NOMO-1 (cell line): ENCODE measurements at regions not wholly inside any gene's neighbourhood (a gene's known extent, or its start where the extent isn't known, plus 50 kb on each side); places are given as distances from the start of the nearest gene placed in this dataset.
A peak's percentile ranks its signal among the peaks of the same experiment; 100 is the strongest.
"Not testable (repeated sequence)": the region's sequence is repeated elsewhere in the genome, so short reads cannot be mapped to it uniquely, and the experiment has no call there.

Experiments used
- DNase-seq, 2 experiments: peaks; one replicate each; lab custom pipeline; 2025; ENCODE audit not compliant: unreplicated experiment in 2 of 2; lab: John Stamatoyannopoulos, UW

GRCh38 chr14:30214014-30214413 is 286.4 kb upstream of the PRKD1 start:
- no peak for DNase-seq

GRCh38 chr14:30214461-30215090 is 286.9 kb upstream of the PRKD1 start:
- peak in 1 of 2 experiments; percentile 32 for DNase-seq

- DNase-seq: no peak
These were observed 291.3 kb upstream of the PRKD1 start for GRCh38 chr14:30218907-30219306.

DNA sequence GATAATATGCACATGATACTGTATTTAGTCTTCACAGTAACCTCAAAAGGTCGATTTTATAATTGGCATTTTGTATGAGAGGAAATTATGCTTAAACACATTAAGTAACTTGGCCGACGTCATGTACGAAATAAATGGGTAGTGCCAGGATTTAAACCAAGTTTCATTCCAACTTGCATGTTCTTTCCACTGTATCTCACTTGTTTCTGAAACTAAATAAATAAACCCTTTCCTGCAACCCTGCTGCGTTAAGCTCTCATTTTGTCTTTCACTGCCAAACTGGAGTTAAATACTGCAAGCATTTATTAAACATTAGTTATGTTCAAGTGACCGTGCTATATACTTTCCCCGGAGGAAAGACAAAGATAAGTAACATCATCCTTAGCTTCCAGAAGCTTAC is 293.9 kb upstream of the PRKD1 start:
- DNase-seq: no peak

DNA sequence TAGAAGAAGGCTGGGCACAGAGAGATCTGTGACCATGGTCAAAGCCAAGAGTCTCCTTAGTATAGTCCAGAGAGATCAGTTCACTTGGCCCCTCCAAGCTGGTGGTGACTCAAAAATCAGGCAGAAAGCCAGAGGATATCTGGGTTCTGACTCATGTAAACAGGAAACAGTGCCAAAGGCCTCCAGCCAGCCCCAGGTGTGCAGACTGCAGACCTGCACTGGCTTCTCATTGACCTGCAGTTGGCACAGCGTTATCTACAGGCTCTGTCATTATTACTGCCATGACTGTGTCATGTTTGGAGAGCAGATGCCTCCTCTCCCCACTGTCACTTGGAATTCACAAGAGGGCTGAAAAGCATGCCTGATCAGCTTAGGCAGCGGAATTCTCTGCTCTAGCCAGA is 295.7 kb upstream of the PRKD1 start:
- DNase-seq: no peak

DNA sequence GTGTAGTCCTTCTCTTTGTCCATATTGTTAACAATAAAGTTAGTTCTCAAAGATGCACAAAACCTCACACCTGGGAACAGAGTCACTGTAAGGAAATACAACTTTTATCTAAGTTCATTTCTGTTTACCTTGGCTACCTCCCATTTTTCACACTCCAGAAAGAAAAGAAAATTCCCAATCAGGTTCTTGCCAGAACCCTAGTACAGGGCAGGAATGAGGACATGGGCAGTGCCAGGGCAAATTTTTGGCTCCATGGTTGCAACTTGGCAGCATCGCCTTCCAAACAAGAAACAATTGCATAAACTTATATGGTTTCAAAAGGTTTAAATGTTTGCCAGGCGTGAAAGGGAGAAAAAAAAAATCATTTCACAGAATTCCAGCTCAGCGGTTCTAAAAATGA is 296.3 kb upstream of the PRKD1 start:
- no peak for DNase-seq

DNA sequence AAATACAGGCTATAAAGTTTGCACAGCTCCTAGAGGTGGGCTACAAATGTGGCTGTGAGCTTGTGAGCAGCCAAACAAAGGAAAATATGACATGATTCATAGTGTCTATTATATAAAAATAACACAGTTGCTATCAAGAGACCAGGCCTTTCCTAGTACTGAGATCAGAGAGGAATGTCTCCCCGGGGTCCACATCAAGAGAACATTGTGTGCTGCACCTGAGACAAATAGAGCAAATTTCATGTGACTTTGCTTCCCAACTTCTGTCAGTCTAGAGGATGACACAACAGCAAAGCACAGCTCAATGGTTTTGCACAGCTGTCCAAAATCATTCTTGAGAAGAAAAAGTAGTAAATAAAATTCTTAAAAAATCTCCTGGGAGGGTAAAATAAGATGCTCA is 297.5 kb upstream of the PRKD1 start:
- no peak for DNase-seq

- DNase-seq: no peak
These were observed 299.8 kb upstream of the PRKD1 start for GRCh38 chr14:30227436-30227835.

DNA sequence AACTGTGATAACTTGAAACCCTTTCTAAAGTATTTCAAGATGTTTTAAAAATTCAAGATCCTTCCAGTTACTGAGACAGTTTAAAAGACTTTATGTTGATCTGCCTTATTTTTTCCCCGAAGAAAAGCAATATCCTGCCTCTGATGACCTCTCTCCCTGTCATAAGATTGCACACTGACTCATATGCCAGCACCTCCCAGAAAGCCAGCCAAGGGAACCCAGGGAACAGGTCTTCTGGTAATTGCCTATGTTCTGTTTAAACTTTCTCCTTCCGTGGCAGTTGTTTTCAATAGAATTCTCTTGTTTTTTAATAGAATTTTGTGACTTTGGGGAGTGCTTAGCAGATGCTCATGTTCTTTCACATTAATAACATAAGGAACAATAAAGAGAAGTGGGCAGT is 300.2 kb upstream of the PRKD1 start:
- DNase-seq: no peak

DNA sequence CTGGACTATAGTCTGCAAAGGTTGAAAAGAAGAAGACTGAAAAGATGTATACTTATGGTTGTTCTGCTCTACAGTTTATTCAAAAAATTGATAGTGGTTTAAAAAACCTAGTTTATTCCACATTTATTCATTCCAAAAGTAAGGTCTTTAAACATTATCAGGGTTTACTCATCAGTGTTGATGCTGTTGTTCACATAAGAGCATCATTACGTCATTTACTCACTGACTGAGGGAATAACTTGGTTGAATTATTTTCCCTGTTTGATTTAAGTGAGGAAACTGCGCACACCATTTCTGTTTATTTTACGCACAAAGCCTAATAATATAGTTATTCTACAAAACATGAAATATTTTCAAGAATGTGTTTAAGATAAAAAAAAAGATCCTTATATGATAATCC is 303.1 kb upstream of the PRKD1 start:
- no peak for DNase-seq

- DNase-seq: no peak
These were observed 307.3 kb upstream of the PRKD1 start for GRCh38 chr14:30234966-30235365.

GRCh38 chr14:30235485-30235884 is 307.8 kb upstream of the PRKD1 start:
- DNase-seq: no peak

DNA sequence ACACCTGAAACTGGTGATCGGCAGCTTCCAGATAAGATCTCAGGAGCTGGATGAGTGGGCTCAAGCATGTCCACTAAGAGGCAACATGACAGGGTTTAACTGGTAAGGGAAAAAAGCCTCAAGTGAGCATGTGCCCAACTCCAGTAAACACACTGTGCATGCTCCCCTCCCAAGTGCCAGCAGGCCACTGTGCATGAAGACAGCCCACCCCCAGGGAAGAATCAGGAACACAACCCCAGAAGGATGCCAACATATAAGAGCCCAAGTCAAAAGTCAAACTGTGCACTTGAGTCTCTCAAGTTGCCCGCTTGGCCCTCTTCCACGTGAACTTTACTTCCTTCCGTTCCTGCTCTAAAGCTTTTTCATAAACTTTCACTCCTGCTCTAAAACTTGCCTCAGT is 311.3 kb upstream of the PRKD1 start:
- no peak for DNase-seq

DNA sequence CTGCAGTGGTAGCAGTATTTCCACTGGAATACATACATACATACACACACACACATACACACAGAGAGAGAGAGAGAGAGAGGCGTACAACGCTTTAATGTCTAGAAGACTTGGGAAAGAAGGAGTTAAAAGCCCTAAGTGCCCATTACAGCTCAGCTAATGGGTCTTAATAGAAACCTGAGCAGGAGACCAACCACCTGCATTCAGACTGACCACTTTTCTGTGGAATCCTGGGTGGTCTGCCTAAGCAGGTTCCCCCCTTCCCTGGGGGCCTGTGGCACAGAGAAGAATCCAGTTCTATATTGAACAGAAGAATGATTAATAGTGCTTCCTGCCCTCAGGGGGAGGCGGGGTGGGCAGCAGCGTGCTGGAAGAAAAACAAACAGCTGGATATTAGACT is 312.4 kb upstream of the PRKD1 start:
- DNase-seq: no peak

- no peak for DNase-seq
These were observed 313.0 kb upstream of the PRKD1 start for GRCh38 chr14:30240685-30241084.

GRCh38 chr14:30242744-30243143 is 315.1 kb upstream of the PRKD1 start:
- DNase-seq: no peak

GRCh38 chr14:30243207-30243606 is 315.6 kb upstream of the PRKD1 start:
- no peak for DNase-seq

DNA sequence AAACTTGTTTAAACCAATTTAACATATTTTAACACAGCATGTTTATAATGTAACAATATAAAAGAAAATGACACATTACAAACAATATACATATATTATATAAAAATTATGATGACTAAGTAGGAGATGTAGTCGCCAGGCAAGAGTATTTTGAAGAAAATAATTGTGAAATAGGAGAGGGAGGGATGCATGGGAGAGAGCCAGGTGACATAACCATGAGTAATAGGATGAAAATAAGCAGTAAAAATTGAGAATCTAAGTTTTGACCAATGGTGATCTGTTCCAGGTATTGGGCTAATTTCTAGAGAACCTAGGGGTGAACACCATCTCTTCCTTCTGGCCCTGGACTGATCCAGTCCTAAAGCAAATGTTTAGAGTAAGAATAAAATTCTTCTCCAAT is 315.2 kb upstream of the G2E3 start:
- DNase-seq: no peak

GRCh38 chr14:30244348-30244747 is 314.6 kb upstream of the G2E3 start:
- DNase-seq: not testable (repeated sequence)

GRCh38 chr14:30251017-30251416 is 307.9 kb upstream of the G2E3 start:
- no peak for DNase-seq

GRCh38 chr14:30251557-30252100 is 307.3 kb upstream of the G2E3 start:
- no peak for DNase-seq

- DNase-seq: no peak
These were observed 306.8 kb upstream of the G2E3 start for GRCh38 chr14:30252151-30252550.
